ENCODE measurements at regions not wholly inside any gene's neighbourhood (a gene's known extent, or its start where the extent isn't known, plus 50 kb on each side); places are given as distances from the start of the nearest gene placed in this dataset.

GRCh38 chr9:80448996-80449395, 877.2 kb downstream of the TLE4 start:
- TF ChIP-seq CTCF (IDR thresholded peaks at IDR 0.05), result no peak
- no peak for TF ChIP-seq EZH2phosphoT487 (IDR thresholded peaks at IDR 0.05)

All from neural progenitor cell (in vitro differentiated cells).